ENCODE measurements at regions not wholly inside any gene's neighbourhood (a gene's known extent, or its start where the extent isn't known, plus 50 kb on each side); places are given as distances from the start of the nearest gene placed in this dataset.

DNA sequence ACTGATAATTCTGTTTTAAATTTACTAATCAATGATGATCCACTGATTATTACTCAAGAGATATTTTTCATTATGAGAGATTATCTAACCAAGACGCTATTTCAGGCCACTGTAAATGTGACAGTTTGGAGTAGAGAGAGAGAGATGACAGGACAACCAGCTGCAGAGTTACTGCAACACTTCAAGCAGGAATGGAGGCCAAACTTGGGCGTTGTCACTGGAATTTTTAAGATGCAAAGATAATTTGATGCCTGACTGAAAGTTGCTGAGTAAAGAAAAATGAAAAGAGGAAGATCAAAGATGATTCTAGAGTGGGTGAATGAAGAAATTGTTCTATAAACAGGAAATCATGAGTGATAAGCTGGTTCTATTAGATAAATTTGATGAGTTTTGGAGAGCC lies 1302.1 kb upstream of the TMEFF2 start:
- no peak for TF ChIP-seq CTCF (IDR thresholded peaks at IDR 0.05; ENCODE audit: low read length)
- TF ChIP-seq EZH2phosphoT487 (IDR thresholded peaks at IDR 0.05; ENCODE audit: low read length) = no peak
- TF ChIP-seq EZH2 (optimal IDR thresholded peaks at IDR 0.05; ENCODE audit: low read depth, low read length) = no peak
